ENCODE measurements at regions not wholly inside any gene's neighbourhood (a gene's known extent, or its start where the extent isn't known, plus 50 kb on each side); places are given as distances from the start of the nearest gene placed in this dataset.
"Not testable (repeated sequence)": the region's sequence is repeated elsewhere in the genome, so short reads cannot be mapped to it uniquely, and the experiment has no call there.

- CTCF ChIA-PET; H3K4me3 Mint-ChIP-seq; H3K9me3 Mint-ChIP-seq; H3K27me3 Mint-ChIP-seq; POLR2A ChIA-PET; H3K4me1 Mint-ChIP-seq; H3K27ac Mint-ChIP-seq; H3K36me3 Mint-ChIP-seq (ENCODE audit: low read depth); DNase-seq: not testable (repeated sequence)
These were observed 117.0 kb downstream of the SDHAF3 start for GRCh38 chr7:97234494-97234893.

GRCh38 chr7:97246317-97246716 lies 128.8 kb downstream of the SDHAF3 start:
- H3K9me3 Mint-ChIP-seq = peaks cover 6% of the 10 kb centered on the region
- DNase-seq = no peak
- H3K27me3 Mint-ChIP-seq = no peaks in the 10 kb centered on the region
- H3K36me3 Mint-ChIP-seq (ENCODE audit: low read depth) = no peaks in the 10 kb centered on the region
- no peaks in the 10 kb centered on the region for H3K4me1 Mint-ChIP-seq
- POLR2A ChIA-PET = no interaction called here
- H3K4me3 Mint-ChIP-seq = no peak overlapping the region
- CTCF ChIA-PET = no interaction called here
- no peak overlapping the region for H3K27ac Mint-ChIP-seq

- H3K27ac Mint-ChIP-seq; DNase-seq; H3K36me3 Mint-ChIP-seq (ENCODE audit: low read depth); POLR2A ChIA-PET; H3K4me1 Mint-ChIP-seq; H3K4me3 Mint-ChIP-seq; CTCF ChIA-PET; H3K27me3 Mint-ChIP-seq; H3K9me3 Mint-ChIP-seq: not testable (repeated sequence)
These were observed 140.7 kb downstream of the SDHAF3 start for GRCh38 chr7:97258187-97258586.

GRCh38 chr7:97269741-97270140 lies 152.2 kb downstream of the SDHAF3 start:
- no peak for DNase-seq
- CTCF ChIA-PET = no interaction called here
- Mint-ChIP-seq H3K27me3 (no peaks in the 10 kb centered on the region), H3K9me3 (no peaks in the 10 kb centered on the region), H3K36me3 (ENCODE audit: low read depth) (no peaks in the 10 kb centered on the region), H3K4me1 (no peaks in the 10 kb centered on the region), H3K27ac (no peak overlapping the region), H3K4me3 (no peak overlapping the region)
- POLR2A ChIA-PET = no interaction called here

- CTCF ChIA-PET = no interaction called here
These were observed 152.8 kb downstream of the SDHAF3 start for GRCh38 chr7:97270280-97270679.

GRCh38 chr7:97271619-97272018 lies 154.1 kb downstream of the SDHAF3 start:
- Mint-ChIP-seq H3K9me3 (no peaks in the 10 kb centered on the region), H3K36me3 (ENCODE audit: low read depth) (no peaks in the 10 kb centered on the region), H3K4me1 (no peaks in the 10 kb centered on the region), H3K4me3 (no peak overlapping the region), H3K27ac (no peak overlapping the region), H3K27me3 (no peaks in the 10 kb centered on the region)
- no peak for DNase-seq
- CTCF ChIA-PET = no interaction called here
- POLR2A ChIA-PET = no interaction called here

More at GRCh38 chr7:97270280-97270679, 152.8 kb downstream of the SDHAF3 start:
- Mint-ChIP-seq H3K27me3 (no peaks in the 10 kb centered on the region), H3K27ac (no peak overlapping the region), H3K36me3 (ENCODE audit: low read depth) (no peaks in the 10 kb centered on the region), H3K9me3 (no peaks in the 10 kb centered on the region), H3K4me1 (no peaks in the 10 kb centered on the region), H3K4me3 (no peak overlapping the region)
- POLR2A ChIA-PET = no interaction called here
- DNase-seq = no peak

- H3K4me1 Mint-ChIP-seq = no peaks in the 10 kb centered on the region
- H3K27me3 Mint-ChIP-seq = no peaks in the 10 kb centered on the region
- no peak overlapping the region for H3K4me3 Mint-ChIP-seq
- no peaks in the 10 kb centered on the region for H3K9me3 Mint-ChIP-seq
- ChIA-PET CTCF (no interaction called here), POLR2A (no interaction called here)
- H3K36me3 Mint-ChIP-seq (ENCODE audit: low read depth) = no peaks in the 10 kb centered on the region
- no peak for DNase-seq
- no peak overlapping the region for H3K27ac Mint-ChIP-seq
These were observed 154.9 kb downstream of the SDHAF3 start for GRCh38 chr7:97272237-97272975.

- H3K27me3 Mint-ChIP-seq = no peaks in the 10 kb centered on the region
- H3K27ac Mint-ChIP-seq = no peak overlapping the region
- no peak for DNase-seq
- no peak overlapping the region for H3K4me3 Mint-ChIP-seq
- no peaks in the 10 kb centered on the region for H3K9me3 Mint-ChIP-seq
- ChIA-PET POLR2A (interaction anchor here (0.7 kb wide), 1 partner anchor 200 kb away, joined by 3 read pairs; no protein-coding TSS in a partner anchor), CTCF (interaction anchor here (1.2 kb wide), 1 partner anchor 11 kb away, joined by 4 read pairs; no protein-coding TSS in a partner anchor)
- H3K4me1 Mint-ChIP-seq = no peaks in the 10 kb centered on the region
- H3K36me3 Mint-ChIP-seq (ENCODE audit: low read depth) = no peaks in the 10 kb centered on the region
These were observed 158.0 kb downstream of the SDHAF3 start for GRCh38 chr7:97275475-97275874.

- no peaks in the 10 kb centered on the region for H3K27me3 Mint-ChIP-seq
- no peak overlapping the region for H3K27ac Mint-ChIP-seq
- no peaks in the 10 kb centered on the region for H3K4me1 Mint-ChIP-seq
- no peak for DNase-seq
- POLR2A ChIA-PET = no interaction called here
- H3K9me3 Mint-ChIP-seq = no peaks in the 10 kb centered on the region
- no peaks in the 10 kb centered on the region for H3K36me3 Mint-ChIP-seq (ENCODE audit: low read depth)
- no peak overlapping the region for H3K4me3 Mint-ChIP-seq
- CTCF ChIA-PET = no interaction called here
These were observed 163.5 kb downstream of the SDHAF3 start for GRCh38 chr7:97280950-97281349.

- Mint-ChIP-seq H3K27me3 (no peaks in the 10 kb centered on the region), H3K4me3 (no peak overlapping the region), H3K4me1 (no peaks in the 10 kb centered on the region), H3K9me3 (no peaks in the 10 kb centered on the region), H3K36me3 (ENCODE audit: low read depth) (no peaks in the 10 kb centered on the region), H3K27ac (no peak overlapping the region)
- POLR2A ChIA-PET = no interaction called here
- CTCF ChIA-PET = no interaction called here
- DNase-seq = no peak
These were observed 167.8 kb downstream of the SDHAF3 start for GRCh38 chr7:97285348-97285747.

- no peaks in the 10 kb centered on the region for H3K36me3 Mint-ChIP-seq (ENCODE audit: low read depth)
- ChIA-PET POLR2A (no interaction called here), CTCF (no interaction called here)
- no peak overlapping the region for H3K27ac Mint-ChIP-seq
- H3K4me3 Mint-ChIP-seq = no peak overlapping the region
- no peak for DNase-seq
- no peaks in the 10 kb centered on the region for H3K9me3 Mint-ChIP-seq
- no peaks in the 10 kb centered on the region for H3K27me3 Mint-ChIP-seq
- no peaks in the 10 kb centered on the region for H3K4me1 Mint-ChIP-seq
These were observed 175.5 kb downstream of the SDHAF3 start for GRCh38 chr7:97293031-97293430.

- no peak overlapping the region for H3K27ac Mint-ChIP-seq
- no peaks in the 10 kb centered on the region for H3K36me3 Mint-ChIP-seq (ENCODE audit: low read depth)
- H3K4me1 Mint-ChIP-seq = no peaks in the 10 kb centered on the region
- H3K27me3 Mint-ChIP-seq = no peaks in the 10 kb centered on the region
- ChIA-PET CTCF (no interaction called here), POLR2A (no interaction called here)
- no peak overlapping the region for H3K4me3 Mint-ChIP-seq
- H3K9me3 Mint-ChIP-seq = no peaks in the 10 kb centered on the region
- no peak for DNase-seq
These were observed 181.1 kb downstream of the SDHAF3 start for GRCh38 chr7:97298561-97298960.

- Mint-ChIP-seq H3K27ac (no peak overlapping the region), H3K36me3 (ENCODE audit: low read depth) (no peaks in the 10 kb centered on the region), H3K9me3 (no peaks in the 10 kb centered on the region), H3K4me1 (no peaks in the 10 kb centered on the region), H3K4me3 (no peak overlapping the region), H3K27me3 (peaks cover 2% of the 10 kb centered on the region)
- ChIA-PET CTCF (no interaction called here), POLR2A (no interaction called here)
- DNase-seq = no peak
These were observed 188.1 kb downstream of the SDHAF3 start for GRCh38 chr7:97305589-97305988.

- ChIA-PET POLR2A (no interaction called here), CTCF (no interaction called here)
- H3K36me3 Mint-ChIP-seq (ENCODE audit: low read depth) = no peaks in the 10 kb centered on the region
- no peak for DNase-seq
- H3K4me1 Mint-ChIP-seq = no peaks in the 10 kb centered on the region
- H3K9me3 Mint-ChIP-seq = peaks cover 6% of the 10 kb centered on the region
- peaks cover 2% of the 10 kb centered on the region for H3K27me3 Mint-ChIP-seq
- H3K4me3 Mint-ChIP-seq = no peak overlapping the region
- H3K27ac Mint-ChIP-seq = no peak overlapping the region
These were observed 190.1 kb downstream of the SDHAF3 start for GRCh38 chr7:97307521-97308108.
